Stomach (tissue), 8 donors: ENCODE measurements at regions not wholly inside any gene's neighbourhood (a gene's known extent, or its start where the extent isn't known, plus 50 kb on each side); places are given as distances from the start of the nearest gene placed in this dataset.

Source experiments
- DNase-seq, 2 donors: peaks; one replicate each; pipeline versions ENCODE4 v3.0.0 to v3.0.0-alpha.2; 2013 to 2019
- H3K27ac ChIP-seq, 5 donors: fragments of 200-600 bp in 4 of 5; sonication (generic) in 4 of 5; one replicate each; pipeline ENCODE4 v1.5.1; 2013 to 2019; ENCODE audit warnings: mild to moderate bottlenecking in 1 of 5, moderate library complexity in 1 of 5
- H3K27me3 ChIP-seq, 3 donors: fragments of 200-600 bp; sonication (generic); one replicate each; pipeline ENCODE4 v1.5.1; 2017 to 2019; ENCODE audit warnings: mixed run types in 1 of 3
- H3K36me3 ChIP-seq, 4 donors: fragments of 200-600 bp; sonication (generic); 1 replicate in 3 of 4; 2 replicates in 1 of 4; pipeline ENCODE4 v1.5.1; 2016 to 2019
- H3K4me1 ChIP-seq, 4 donors: fragments of 200-600 bp; sonication (generic); one replicate each; pipeline ENCODE4 v1.5.1; 2016 to 2019
- H3K4me3 ChIP-seq, 4 donors: fragments of 200-600 bp; sonication (generic) in 3 of 4; one replicate each; pipeline ENCODE4 v1.5.1; 2016 to 2019; ENCODE audit warnings: mild to moderate bottlenecking in 1 of 4
- H3K9me3 ChIP-seq, 4 donors: fragments of 200-600 bp; sonication (generic); one replicate each; pipeline ENCODE4 v1.5.1; 2016 to 2019
- EP300 ChIP-seq: sonication (generic); formaldehyde crosslinking; IDR thresholded peaks from one replicate; pipeline ENCODE4 v1.6.1; 2017; ENCODE audit warnings: antibody characterized with exemption
- POLR2A ChIP-seq, 4 donors: fragments of 450-650 bp; IDR thresholded peaks; one replicate each; pipeline ENCODE4 v1.6.1; 2016; ENCODE audit warnings: antibody characterized with exemption in 4 of 4, control low read depth in 2 of 4, mild to moderate bottlenecking in 1 of 4, moderate library complexity in 1 of 4
- POLR2AphosphoS5 ChIP-seq, 3 donors: sonication (generic); formaldehyde crosslinking; IDR thresholded peaks; one replicate each; pipeline ENCODE4 v1.6.1; 2016; ENCODE audit warnings: antibody characterized with exemption in 3 of 3
- WGBS, 5 donors: extraction: QIAGEN DNeasy Blood & Tissue Kit in 3 of 5; methylation state at CpG; one replicate each; pipeline versions ENCODE4 v1.1.5 to v1.1.7; 2013 to 2018; 5-methylcytosine and 5-hydroxymethylcytosine counted together
- intact Hi-C: fragments of 100-400 bp; cut with DNase I; formaldehyde crosslinking; loops from one replicate; pipeline ENCODE4 v1.15.1; 2023; ENCODE audit warnings: low total_unique reads
- TF ChIP-seq, protein P1 (sequence below), 7 experiments: fragments of 450-650 bp in 4 of 7; fragments of 200-600 bp in 3 of 7; sonication (generic) in 3 of 7; IDR thresholded peaks; one replicate each; pipeline ENCODE4 v1.5.1; 2016 to 2019; ENCODE audit warnings: antibody characterized with exemption in 7 of 7, control low read depth in 2 of 7, mild to moderate bottlenecking in 1 of 7
- donor health status: healthy with polysubstance abuse.
- donor health status: Bipolar disorder and iron deficiency.
- donor health status: healthy.

DNA sequence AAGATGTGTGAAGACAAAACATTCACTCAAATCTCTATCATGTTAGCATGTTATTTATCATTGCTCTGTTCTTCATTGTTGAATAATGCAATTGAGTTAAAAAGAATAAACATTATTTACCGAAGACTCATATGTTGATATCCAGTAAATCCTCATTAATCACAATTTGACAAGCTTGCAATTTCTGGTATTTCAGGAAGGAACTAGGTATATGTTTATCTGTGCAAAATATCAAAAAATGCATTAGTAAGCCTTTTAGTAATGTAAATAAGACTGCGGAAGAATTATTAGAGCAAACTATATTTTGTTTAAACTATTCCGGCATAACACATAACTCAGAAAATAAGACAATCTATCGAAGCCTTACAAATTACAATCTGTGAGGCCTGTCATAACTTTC lies 222.7 kb upstream of the NOVA1 start:
- Histone ChIP-seq H3K4me3 (no peak overlapping the region), H3K27ac (no peak overlapping the region), H3K27me3 (no peaks in the 10 kb centered on the region), H3K9me3 (no peaks in the 10 kb centered on the region), H3K36me3 (no peaks in the 10 kb centered on the region), H3K4me1 (peaks cover 0 to 4% (median 0%) of the 10 kb centered on the region in 4 donors)
- no peak for DNase-seq
- intact Hi-C loops: no loop called here
- WGBS, 5 donors: 23 to 38% (median 30%) methylated on average over 4 of the region's 4 CpGs
- TF ChIP-seq POLR2A (IDR thresholded peaks at IDR 0.05) (no peak), POLR2AphosphoS5 (IDR thresholded peaks at IDR 0.05) (no peak), EP300 (no peak)
- TF ChIP-seq, protein P1, sequence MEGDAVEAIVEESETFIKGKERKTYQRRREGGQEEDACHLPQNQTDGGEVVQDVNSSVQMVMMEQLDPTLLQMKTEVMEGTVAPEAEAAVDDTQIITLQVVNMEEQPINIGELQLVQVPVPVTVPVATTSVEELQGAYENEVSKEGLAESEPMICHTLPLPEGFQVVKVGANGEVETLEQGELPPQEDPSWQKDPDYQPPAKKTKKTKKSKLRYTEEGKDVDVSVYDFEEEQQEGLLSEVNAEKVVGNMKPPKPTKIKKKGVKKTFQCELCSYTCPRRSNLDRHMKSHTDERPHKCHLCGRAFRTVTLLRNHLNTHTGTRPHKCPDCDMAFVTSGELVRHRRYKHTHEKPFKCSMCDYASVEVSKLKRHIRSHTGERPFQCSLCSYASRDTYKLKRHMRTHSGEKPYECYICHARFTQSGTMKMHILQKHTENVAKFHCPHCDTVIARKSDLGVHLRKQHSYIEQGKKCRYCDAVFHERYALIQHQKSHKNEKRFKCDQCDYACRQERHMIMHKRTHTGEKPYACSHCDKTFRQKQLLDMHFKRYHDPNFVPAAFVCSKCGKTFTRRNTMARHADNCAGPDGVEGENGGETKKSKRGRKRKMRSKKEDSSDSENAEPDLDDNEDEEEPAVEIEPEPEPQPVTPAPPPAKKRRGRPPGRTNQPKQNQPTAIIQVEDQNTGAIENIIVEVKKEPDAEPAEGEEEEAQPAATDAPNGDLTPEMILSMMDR (IDR thresholded peaks at IDR 0.05): no peak

- H3K36me3 ChIP-seq: no peaks in the 10 kb centered on the region
- intact Hi-C loops: no loop called here
- H3K4me3 ChIP-seq: no peak overlapping the region
- no peak for DNase-seq
- TF ChIP-seq POLR2AphosphoS5 (IDR thresholded peaks at IDR 0.05): no peak
- TF ChIP-seq POLR2A (IDR thresholded peaks at IDR 0.05): no peak
- TF ChIP-seq EP300: no peak
- TF ChIP-seq, protein P1 (IDR thresholded peaks at IDR 0.05): no peak
- H3K4me1 ChIP-seq: no peaks in the 10 kb centered on the region
- H3K9me3 ChIP-seq: no peaks in the 10 kb centered on the region
- WGBS, 5 donors: 62 to 77% (median 72%) methylated on average over 4 of the region's 4 CpGs
- H3K27ac ChIP-seq: no peak overlapping the region
- no peaks in the 10 kb centered on the region for H3K27me3 ChIP-seq
Measured at GRCh38 chr14:26828741-26829140, 230.9 kb upstream of the NOVA1 start.

DNA sequence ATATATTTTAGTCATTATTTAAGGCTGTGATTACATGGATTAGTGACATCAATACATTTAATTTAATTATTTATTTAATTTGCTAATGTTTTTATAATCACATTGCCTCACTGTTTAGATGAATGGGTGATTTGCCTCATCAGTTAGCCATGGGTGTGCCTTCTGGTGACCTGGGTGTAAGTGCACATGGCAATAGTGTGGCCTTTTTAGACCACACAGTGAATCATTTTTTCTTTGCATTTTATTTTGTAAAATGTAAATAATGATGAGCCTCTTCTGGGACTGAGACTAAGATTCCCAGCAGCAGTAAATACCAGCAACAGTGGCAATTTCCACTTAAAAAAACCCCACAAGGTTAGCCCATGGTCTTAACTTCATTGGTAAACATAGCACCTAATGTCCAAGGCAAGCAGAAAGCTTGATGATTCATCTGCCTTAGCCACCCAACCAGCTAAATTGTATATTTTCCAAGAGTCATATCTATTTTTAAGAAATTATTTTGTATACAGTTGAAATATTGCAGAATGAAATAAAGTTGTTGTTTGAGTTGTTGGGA lies 235.9 kb upstream of the NOVA1 start:
- no peaks in the 10 kb centered on the region for H3K27me3 ChIP-seq
- TF ChIP-seq, protein P1 (IDR thresholded peaks at IDR 0.05): no peak
- TF ChIP-seq POLR2A (IDR thresholded peaks at IDR 0.05) (no peak), EP300 (no peak), POLR2AphosphoS5 (IDR thresholded peaks at IDR 0.05) (no peak)
- H3K4me3 ChIP-seq: no peak overlapping the region
- H3K27ac ChIP-seq: no peak overlapping the region
- intact Hi-C loops: no loop called here
- DNase-seq: no peak
- no peaks in the 10 kb centered on the region for H3K36me3 ChIP-seq
- no peaks in the 10 kb centered on the region for H3K4me1 ChIP-seq
- H3K9me3 ChIP-seq: no peaks in the 10 kb centered on the region

DNA sequence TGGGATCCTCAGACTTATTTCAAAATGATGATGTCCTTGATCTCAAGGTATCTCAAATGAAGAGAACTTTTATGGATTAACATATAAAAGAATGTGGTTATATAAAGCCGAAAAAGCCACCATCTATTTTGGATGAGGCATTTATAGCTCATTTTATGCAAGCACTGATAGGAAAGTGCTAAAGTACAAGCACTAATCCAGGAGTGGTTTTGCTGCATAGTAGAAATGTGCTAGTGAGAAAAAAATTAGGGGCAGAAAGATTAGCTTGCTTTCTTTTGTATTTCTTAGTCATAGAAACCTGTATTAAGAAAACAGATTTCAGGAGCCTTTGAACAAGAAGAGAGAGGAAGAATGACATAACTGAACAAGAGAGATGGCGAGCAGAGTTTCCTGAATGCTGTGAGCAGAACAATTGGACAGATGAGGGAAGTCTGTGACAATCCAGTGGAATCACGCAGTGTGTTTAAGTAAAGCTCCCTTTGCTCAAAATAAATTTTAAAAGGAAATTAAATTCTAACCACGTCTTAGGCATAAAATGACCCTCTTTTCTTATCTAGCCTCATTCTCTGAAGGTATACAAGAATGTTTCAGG lies 238.2 kb upstream of the NOVA1 start:
- Histone ChIP-seq H3K27ac (no peak overlapping the region), H3K4me3 (no peak overlapping the region), H3K9me3 (no peaks in the 10 kb centered on the region), H3K36me3 (no peaks in the 10 kb centered on the region), H3K27me3 (no peaks in the 10 kb centered on the region), H3K4me1 (no peaks in the 10 kb centered on the region)
- TF ChIP-seq POLR2A (IDR thresholded peaks at IDR 0.05) (no peak), EP300 (no peak), POLR2AphosphoS5 (IDR thresholded peaks at IDR 0.05) (no peak)
- TF ChIP-seq, protein P1 (IDR thresholded peaks at IDR 0.05): no peak
- intact Hi-C loops: no loop called here
- DNase-seq: no peak
- WGBS, 5 donors: 26 to 43% (median 35%) methylated on average over 4 of the region's 4 CpGs
